IMR-90 (cell line): ENCODE measurements at regions not wholly inside any gene's neighbourhood (a gene's known extent, or its start where the extent isn't known, plus 50 kb on each side); places are given as distances from the start of the nearest gene placed in this dataset.

Experiments used
- ATAC-seq: fragments of 200-7000 bp; cut with Tn5 transposase; 2 replicates; pipeline ENCODE4 v1.9.1; 2020; ENCODE audit warnings: low read depth, mild to moderate bottlenecking, moderate library complexity
- BruUV-seq: library from RNA; stranded (reverse); fragments of 400-500 nt; replicated peaks from 2 replicates; lab custom pipeline; 2021; lab: Mats Ljungman, UMichigan
- CTCF ChIA-PET: fragments of 300-600 bp; formaldehyde crosslinking; extraction: SDS; loops from one replicate; lab custom pipeline; 2021; ENCODE audit warnings: antibody characterized with exemption; lab: Yijun Ruan, JAX
- POLR2A ChIA-PET: fragments of 300-600 bp; sonication (Branson Sonifier 250); formaldehyde crosslinking; loops from one replicate; lab custom pipeline; 2022; ENCODE audit warnings: antibody characterized with exemption; ENCODE audit not compliant: unreplicated experiment; lab: Charles Lee
- DNase-seq: peaks from one replicate; pipeline ENCODE4 v3.0.0; 2013
- H2AFZ ChIP-seq: replicated peaks from 2 replicates; pipeline ENCODE3; 2013; ENCODE audit warnings: low read length, mild to moderate bottlenecking; ENCODE audit not compliant: poor library complexity
- H2AK5ac ChIP-seq: 2 replicates; pipeline ENCODE4 v1.6.1; 2013; ENCODE audit warnings: low read depth, low read length, inconsistent platforms
- H2AK9ac ChIP-seq: replicated peaks from 2 replicates; pipeline ENCODE3; 2013; ENCODE audit warnings: mild to moderate bottlenecking, low read depth, low read length, moderate library complexity; ENCODE audit not compliant: poor library complexity
- H2BK120ac ChIP-seq: 2 replicates; pipeline ENCODE4 v1.6.1; 2013; ENCODE audit warnings: low read depth, low read length, inconsistent platforms
- H2BK15ac ChIP-seq: 3 replicates; pipeline ENCODE4 v1.6.1; 2013; ENCODE audit warnings: low read depth, low read length, inconsistent platforms
- H2BK20ac ChIP-seq: 2 replicates; pipeline ENCODE4 v1.6.1; 2013; ENCODE audit warnings: low read depth, mild to moderate bottlenecking, inconsistent platforms, low read length, moderate library complexity
- H2BK5ac ChIP-seq: 2 replicates; pipeline ENCODE4 v1.6.1; 2013; ENCODE audit warnings: mild to moderate bottlenecking, low read depth, low read length, inconsistent platforms; ENCODE audit not compliant: poor library complexity, severe bottlenecking
- H3K14ac ChIP-seq: replicated peaks from 2 replicates; pipeline ENCODE4 v1.6.1; 2013; ENCODE audit warnings: low read depth, low read length, inconsistent platforms
- H3K18ac ChIP-seq: 2 replicates; pipeline ENCODE4 v1.6.1; 2013; ENCODE audit warnings: low read depth, low read length, control low read depth
- H3K23ac ChIP-seq: 2 replicates; pipeline ENCODE4 v1.6.1; 2013; ENCODE audit warnings: low read depth, low read length, inconsistent platforms
- H3K27ac ChIP-seq: 2 replicates; pipeline ENCODE4 v1.5.1; 2013; ENCODE audit warnings: mild to moderate bottlenecking, control low read depth, low read length; ENCODE audit not compliant: insufficient read depth
- H3K27me3 ChIP-seq: 2 replicates; pipeline ENCODE4 v1.6.1; 2013; ENCODE audit warnings: low read length; ENCODE audit not compliant: control insufficient read depth, insufficient read depth
- H3K36me3 ChIP-seq: 2 replicates; pipeline ENCODE4 v1.6.1; 2013; ENCODE audit warnings: low read length, mixed read lengths; ENCODE audit not compliant: control insufficient read depth, insufficient read depth
- H3K4ac ChIP-seq: 2 replicates; pipeline ENCODE4 v1.6.1; 2013; ENCODE audit warnings: low read depth, low read length, inconsistent platforms
- H3K4me1 ChIP-seq: 2 replicates; pipeline ENCODE4 v1.6.1; 2013; ENCODE audit warnings: low read length, mixed read lengths; ENCODE audit not compliant: control insufficient read depth, insufficient read depth
- H3K4me2 ChIP-seq: 2 replicates; pipeline ENCODE4 v1.6.1; 2013; ENCODE audit warnings: low read depth, mild to moderate bottlenecking, control low read depth, low read length, moderate library complexity
- H3K4me3 ChIP-seq: 2 replicates; pipeline ENCODE4 v1.5.1; 2013; ENCODE audit warnings: low read depth, mild to moderate bottlenecking, control low read depth, low read length, moderate library complexity; ENCODE audit not compliant: insufficient read depth
- H3K56ac ChIP-seq: 2 replicates; pipeline ENCODE4 v1.6.1; 2013; ENCODE audit warnings: low read length, inconsistent platforms; ENCODE audit not compliant: insufficient read depth; ENCODE audit errors: extremely low read depth
- H3K79me1 ChIP-seq, 2 experiments: 2 replicates each; pipeline ENCODE4 v1.6.1; 2013; ENCODE audit warnings: low read length in 2 of 2, inconsistent platforms in 1 of 2, low read depth in 1 of 2
- H3K9ac ChIP-seq: 2 replicates; pipeline ENCODE4 v1.6.1; 2013; ENCODE audit warnings: low read depth, low read length, control low read depth
- H3K9me1 ChIP-seq: 2 replicates; pipeline ENCODE4 v1.6.1; 2013; ENCODE audit warnings: low read length, inconsistent platforms; ENCODE audit not compliant: insufficient read depth
- H3K9me3 ChIP-seq: 2 replicates; pipeline ENCODE4 v1.6.1; 2013; ENCODE audit warnings: low read length; ENCODE audit not compliant: control insufficient read depth, insufficient read depth
- H4K20me1 ChIP-seq: 2 replicates; pipeline ENCODE4 v1.6.1; 2013; ENCODE audit warnings: low read length, inconsistent platforms; ENCODE audit not compliant: insufficient read depth
- H4K5ac ChIP-seq: 2 replicates; pipeline ENCODE4 v1.6.1; 2013; ENCODE audit warnings: mild to moderate bottlenecking, low read depth, low read length, control low read depth
- H4K8ac ChIP-seq, 2 experiments: 2 replicates each; pipeline ENCODE4 v1.6.1; 2013; ENCODE audit warnings: low read depth in 2 of 2, low read length in 2 of 2, control low read depth in 1 of 2, inconsistent platforms in 1 of 2
- H4K91ac ChIP-seq: 2 replicates; pipeline ENCODE4 v1.6.1; 2013; ENCODE audit warnings: low read depth, low read length, inconsistent platforms; ENCODE audit not compliant: insufficient read depth
- CEBPB ChIP-seq: IDR thresholded peaks from 2 replicates; pipeline ENCODE4 v1.6.1; 2012; ENCODE audit warnings: low read depth, low read length, improper control_type of control experiment
- CHD1 ChIP-seq: IDR thresholded peaks from 2 replicates; pipeline ENCODE4 v1.6.1; 2012; ENCODE audit warnings: low read depth, low read length, improper control_type of control experiment
- MXI1 ChIP-seq: IDR thresholded peaks from 2 replicates; pipeline ENCODE4 v1.6.1; 2012; ENCODE audit warnings: low read depth, mild to moderate bottlenecking, low read length, moderate library complexity, borderline replicate concordance
- POLR2A ChIP-seq: IDR thresholded peaks from 2 replicates; pipeline ENCODE4 v1.6.1; 2012; ENCODE audit warnings: mild to moderate bottlenecking, low read depth, low read length
- RAD21 ChIP-seq: IDR thresholded peaks from 2 replicates; pipeline ENCODE4 v1.6.1; 2012; ENCODE audit warnings: low read length, improper control_type of control experiment
- RFX5 ChIP-seq: IDR thresholded peaks from 2 replicates; pipeline ENCODE4 v1.8.0; 2012; ENCODE audit warnings: low read depth, mild to moderate bottlenecking, low read length, moderate library complexity
- SMC3 ChIP-seq: fragments of 150-350 bp; IDR thresholded peaks from 2 replicates; pipeline ENCODE4 v1.6.1; 2016; ENCODE audit warnings: low read depth, mild to moderate bottlenecking, antibody characterized with exemption, low read length, moderate library complexity
- WGBS, 2 experiments: methylation state at CpG; one replicate each; pipeline versions ENCODE4 v1.1.5 to v1.1.7; 2013; ENCODE audit warnings: missing lambda C conversion rate in 2 of 2; ENCODE audit not compliant: insufficient read length in 1 of 2; ENCODE audit errors: extremely low coverage in 2 of 2; 5-methylcytosine and 5-hydroxymethylcytosine counted together
- dilution Hi-C: fragments of 300-500 bp; cut with HindIII; formaldehyde crosslinking; loops from one replicate; pipeline ENCODE4 v1.14.3; 2018; ENCODE audit warnings: low sequenced_read_pairs; ENCODE audit not compliant: unreplicated experiment
- in situ Hi-C: fragments of 300-500 bp; cut with MboI; formaldehyde crosslinking; loops from 3 replicates; pipeline ENCODE4 v1.14.3; 2019; ENCODE audit warnings: low sequenced_read_pairs, inconsistent platforms, mixed read lengths
- intact Hi-C: fragments of 100-400 bp; cut with micrococcal nuclease; formaldehyde crosslinking; loops from 2 replicates; pipeline ENCODE4 v1.10.0; 2022
- TF ChIP-seq, protein P1 (sequence below): conservative IDR thresholded peaks from 2 replicates; pipeline ENCODE4 v1.5.1; 2012; ENCODE audit warnings: mild to moderate bottlenecking, low read depth, low read length, improper control_type of control experiment
- TF ChIP-seq, protein P2 (sequence below): fragments of 150-350 bp; IDR thresholded peaks from 2 replicates; pipeline ENCODE4 v1.6.1; 2016; ENCODE audit warnings: low read depth, mild to moderate bottlenecking, low read length, moderate library complexity, borderline replicate concordance

DNA sequence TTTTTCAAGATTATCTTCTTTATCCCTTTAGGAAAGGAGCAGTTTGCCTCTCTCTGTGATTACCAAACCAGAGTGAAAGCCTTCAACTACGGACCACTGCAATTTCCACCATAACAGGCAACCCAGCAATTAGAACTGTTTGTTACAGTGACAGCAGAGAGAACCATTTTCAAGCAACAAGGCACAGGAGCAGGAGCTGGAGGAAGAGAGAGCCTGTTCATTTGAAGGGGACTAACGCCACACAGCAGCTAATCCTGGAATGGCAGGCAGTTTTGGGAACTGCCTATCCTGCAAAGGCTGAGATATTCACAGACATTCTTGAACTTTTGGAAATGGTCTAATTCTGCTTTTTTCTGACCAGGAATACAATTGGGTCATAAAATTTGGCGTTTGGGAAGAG, 1541.9 kb upstream of the PIK3C3 start:
- no peak for TF ChIP-seq POLR2A
- TF ChIP-seq CHD1: no peak
- TF ChIP-seq, protein P1, sequence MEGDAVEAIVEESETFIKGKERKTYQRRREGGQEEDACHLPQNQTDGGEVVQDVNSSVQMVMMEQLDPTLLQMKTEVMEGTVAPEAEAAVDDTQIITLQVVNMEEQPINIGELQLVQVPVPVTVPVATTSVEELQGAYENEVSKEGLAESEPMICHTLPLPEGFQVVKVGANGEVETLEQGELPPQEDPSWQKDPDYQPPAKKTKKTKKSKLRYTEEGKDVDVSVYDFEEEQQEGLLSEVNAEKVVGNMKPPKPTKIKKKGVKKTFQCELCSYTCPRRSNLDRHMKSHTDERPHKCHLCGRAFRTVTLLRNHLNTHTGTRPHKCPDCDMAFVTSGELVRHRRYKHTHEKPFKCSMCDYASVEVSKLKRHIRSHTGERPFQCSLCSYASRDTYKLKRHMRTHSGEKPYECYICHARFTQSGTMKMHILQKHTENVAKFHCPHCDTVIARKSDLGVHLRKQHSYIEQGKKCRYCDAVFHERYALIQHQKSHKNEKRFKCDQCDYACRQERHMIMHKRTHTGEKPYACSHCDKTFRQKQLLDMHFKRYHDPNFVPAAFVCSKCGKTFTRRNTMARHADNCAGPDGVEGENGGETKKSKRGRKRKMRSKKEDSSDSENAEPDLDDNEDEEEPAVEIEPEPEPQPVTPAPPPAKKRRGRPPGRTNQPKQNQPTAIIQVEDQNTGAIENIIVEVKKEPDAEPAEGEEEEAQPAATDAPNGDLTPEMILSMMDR: peak; percentile 57
- peak; percentile 75 for TF ChIP-seq RAD21
- TF ChIP-seq, protein P2, sequence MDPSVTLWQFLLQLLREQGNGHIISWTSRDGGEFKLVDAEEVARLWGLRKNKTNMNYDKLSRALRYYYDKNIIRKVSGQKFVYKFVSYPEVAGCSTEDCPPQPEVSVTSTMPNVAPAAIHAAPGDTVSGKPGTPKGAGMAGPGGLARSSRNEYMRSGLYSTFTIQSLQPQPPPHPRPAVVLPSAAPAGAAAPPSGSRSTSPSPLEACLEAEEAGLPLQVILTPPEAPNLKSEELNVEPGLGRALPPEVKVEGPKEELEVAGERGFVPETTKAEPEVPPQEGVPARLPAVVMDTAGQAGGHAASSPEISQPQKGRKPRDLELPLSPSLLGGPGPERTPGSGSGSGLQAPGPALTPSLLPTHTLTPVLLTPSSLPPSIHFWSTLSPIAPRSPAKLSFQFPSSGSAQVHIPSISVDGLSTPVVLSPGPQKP: no peak
- TF ChIP-seq CEBPB: no peak
- TF ChIP-seq MXI1: no peak
- TF ChIP-seq SMC3: peak; percentile 48
- TF ChIP-seq RFX5: no peak
- BruUV-seq: no TSS peak
- no peaks in the 10 kb centered on the region for H3K4me1 ChIP-seq
- H3K79me1 ChIP-seq: no peaks in the 10 kb centered on the region
- no peaks in the 10 kb centered on the region for H3K27me3 ChIP-seq
- H2AFZ ChIP-seq: peak overlapping the region; percentile 61
- no peak overlapping the region for H3K27ac ChIP-seq
- H2BK15ac ChIP-seq: no peak overlapping the region
- H2BK20ac ChIP-seq: no peak overlapping the region
- no peak overlapping the region for H3K9ac ChIP-seq
- H3K4me2 ChIP-seq: no peak overlapping the region
- H3K56ac ChIP-seq: no peak overlapping the region
- no peak overlapping the region for H3K4ac ChIP-seq
- ChIA-PET CTCF (interaction anchor here (1.7 kb wide), 1 partner anchor 21 kb away, joined by 6 read pairs; no protein-coding TSS in a partner anchor), POLR2A (no interaction called here)
- H3K4me3 ChIP-seq: no peak overlapping the region
- H3K18ac ChIP-seq: no peak overlapping the region
- H2BK120ac ChIP-seq: no peak overlapping the region
- no peak overlapping the region for H4K5ac ChIP-seq
- no peak overlapping the region for H4K91ac ChIP-seq
- intact Hi-C loops (loop anchor here (10.0 kb wide), 1 partner anchor 962 kb away; no protein-coding TSS in a partner anchor), in situ Hi-C loops (loop anchor here (25.0 kb wide), 1 partner anchor 974 kb away; no protein-coding TSS in a partner anchor), dilution Hi-C loops (no loop called here)
- no peak overlapping the region for H4K8ac ChIP-seq
- no peak overlapping the region for H2BK5ac ChIP-seq
- no peak overlapping the region for H3K14ac ChIP-seq
- peak; percentile 45 for DNase-seq
- H3K9me1 ChIP-seq: no peaks in the 10 kb centered on the region
- ATAC-seq: peak; percentile 63; the same call in 1 of the 2 replicates
- no peak overlapping the region for H3K23ac ChIP-seq
- no peaks in the 10 kb centered on the region for H4K20me1 ChIP-seq
- 50% methylated on average over 1 of the region's 3 CpGs; no CpG with 5 or more reads in 1 of the 2 experiments for WGBS, 2 experiments
- H3K9me3 ChIP-seq: no peaks in the 10 kb centered on the region
- H2AK5ac ChIP-seq: no peak overlapping the region
- no peaks in the 10 kb centered on the region for H3K36me3 ChIP-seq
- H2AK9ac ChIP-seq: no peak overlapping the region
